ENCODE measurements at regions not wholly inside any gene's neighbourhood (a gene's known extent, or its start where the extent isn't known, plus 50 kb on each side); places are given as distances from the start of the nearest gene placed in this dataset.

- TF ChIP-seq POLR2A (IDR thresholded peaks at IDR 0.05): no peak
- TF ChIP-seq CTCF (IDR thresholded peaks at IDR 0.05 in 4 of 5, conservative IDR thresholded peaks at IDR 0.05 in 1 of 5): no peak
These were observed 441.5 kb upstream of the PCDH20 start for GRCh38 chr13:61857198-61857597.

Data from gastrocnemius medialis (tissue), 4 donors.